GM19238 (cell line): ENCODE measurements at regions not wholly inside any gene's neighbourhood (a gene's known extent, or its start where the extent isn't known, plus 50 kb on each side); places are given as distances from the start of the nearest gene placed in this dataset.
"Not testable (repeated sequence)": the region's sequence is repeated elsewhere in the genome, so short reads cannot be mapped to it uniquely, and the experiment has no call there.

Experiments used
- DNase-seq: peaks from one replicate; pipeline ENCODE4 v3.0.0; 2011; ENCODE audit warnings: low spot score; ENCODE audit not compliant: insufficient read length

- DNase-seq: no peak
Measured at GRCh38 chr2:208608122-208608835, 201.7 kb downstream of the PTH2R start.

- DNase-seq: no peak
Measured at GRCh38 chr2:208609166-208609804, 202.7 kb downstream of the PTH2R start.

- not testable (repeated sequence) for DNase-seq
Measured at GRCh38 chr2:208615675-208616074, 209.1 kb downstream of the PTH2R start.

- DNase-seq: no peak
Measured at GRCh38 chr2:208618220-208618619, 211.6 kb downstream of the PTH2R start.

- no peak for DNase-seq
Measured at GRCh38 chr2:208619993-208620392, 213.4 kb downstream of the PTH2R start.

- DNase-seq: no peak
Measured at GRCh38 chr2:208620487-208620978, 213.9 kb downstream of the PTH2R start.

GRCh38 chr2:208627110-208627884 is 220.7 kb downstream of the PTH2R start:
- no peak for DNase-seq

GRCh38 chr2:208627916-208628315 is 221.3 kb downstream of the PTH2R start:
- DNase-seq: no peak

GRCh38 chr2:208638059-208638458 is 231.5 kb downstream of the PTH2R start:
- no peak for DNase-seq

- no peak for DNase-seq
Measured at GRCh38 chr2:208642125-208642779, 235.7 kb downstream of the PTH2R start.

- no peak for DNase-seq
Measured at GRCh38 chr2:208643145-208643544, 236.6 kb downstream of the PTH2R start.

- DNase-seq: no peak
Measured at GRCh38 chr2:208645226-208645625, 238.6 kb downstream of the PTH2R start.

- DNase-seq: no peak
Measured at GRCh38 chr2:208648368-208648767, 241.8 kb downstream of the PTH2R start.

- no peak for DNase-seq
Measured at GRCh38 chr2:208653383-208653782, 246.8 kb downstream of the PTH2R start.

GRCh38 chr2:208654056-208654455 is 247.5 kb downstream of the PTH2R start:
- no peak for DNase-seq

- no peak for DNase-seq
Measured at GRCh38 chr2:208657468-208657867, 250.9 kb downstream of the PTH2R start.

GRCh38 chr2:208669394-208669793 is 262.8 kb downstream of the PTH2R start:
- DNase-seq: no peak

- DNase-seq: no peak
Measured at GRCh38 chr2:208671284-208671683, 264.7 kb downstream of the PTH2R start.

GRCh38 chr2:208671886-208672680 is 265.5 kb downstream of the PTH2R start:
- no peak for DNase-seq

GRCh38 chr2:208673631-208674030 is 267.0 kb downstream of the PTH2R start:
- DNase-seq: no peak

GRCh38 chr2:208674919-208675318 is 268.3 kb downstream of the PTH2R start:
- no peak for DNase-seq
